ENCODE measurements at regions not wholly inside any gene's neighbourhood (a gene's known extent, or its start where the extent isn't known, plus 50 kb on each side); places are given as distances from the start of the nearest gene placed in this dataset.
"Not testable (repeated sequence)": the region's sequence is repeated elsewhere in the genome, so short reads cannot be mapped to it uniquely, and the experiment has no call there.

GRCh38 chr12:45490232-45490881 is 239.1 kb upstream of the ARID2 start:
- DNase-seq = no peak

GRCh38 chr12:45494279-45494678 is 235.2 kb upstream of the ARID2 start:
- DNase-seq = no peak

- no peak for DNase-seq
Observed at GRCh38 chr12:45498645-45499044, 230.9 kb upstream of the ARID2 start.

- DNase-seq = no peak
Observed at GRCh38 chr12:45502481-45503128, 226.9 kb upstream of the ARID2 start.

GRCh38 chr12:45503899-45504298 is 225.6 kb upstream of the ARID2 start:
- no peak for DNase-seq

- DNase-seq = no peak
Observed at GRCh38 chr12:45504316-45505010, 225.0 kb upstream of the ARID2 start.

- DNase-seq = no peak
Observed at GRCh38 chr12:45509187-45509586, 220.3 kb upstream of the ARID2 start.

GRCh38 chr12:45509621-45510020 is 219.9 kb upstream of the ARID2 start:
- DNase-seq = no peak

- DNase-seq = no peak
Observed at GRCh38 chr12:45517381-45517780, 212.1 kb upstream of the ARID2 start.

GRCh38 chr12:45518291-45519235 is 210.9 kb upstream of the ARID2 start:
- no peak for DNase-seq

- no peak for DNase-seq
Observed at GRCh38 chr12:45522227-45522626, 207.3 kb upstream of the ARID2 start.

- not testable (repeated sequence) for DNase-seq
Observed at GRCh38 chr12:45526823-45527222, 202.7 kb upstream of the ARID2 start.

- DNase-seq = no peak
Observed at GRCh38 chr12:45532113-45532512, 197.4 kb upstream of the ARID2 start.

- no peak for DNase-seq
Observed at GRCh38 chr12:45535610-45536180, 193.8 kb upstream of the ARID2 start.

- no peak for DNase-seq
Observed at GRCh38 chr12:45536284-45536683, 193.2 kb upstream of the ARID2 start.

GRCh38 chr12:45540661-45541341 is 188.7 kb upstream of the ARID2 start:
- DNase-seq = no peak

- peak; percentile 60 for DNase-seq
Observed at GRCh38 chr12:45543887-45544286, 185.6 kb upstream of the ARID2 start.

- no peak for DNase-seq
Observed at GRCh38 chr12:45546545-45546944, 183.0 kb upstream of the ARID2 start.

GRCh38 chr12:45547132-45547531 is 182.4 kb upstream of the ARID2 start:
- DNase-seq = no peak

GRCh38 chr12:45547822-45548221 is 181.7 kb upstream of the ARID2 start:
- no peak for DNase-seq

GRCh38 chr12:45548426-45548825 is 181.1 kb upstream of the ARID2 start:
- DNase-seq = no peak

- no peak for DNase-seq
Observed at GRCh38 chr12:45549337-45549902, 180.1 kb upstream of the ARID2 start.

All from DMS79 treated with DMSO at 0.1 percent for 48 hours (cell line).